ENCODE measurements at regions not wholly inside any gene's neighbourhood (a gene's known extent, or its start where the extent isn't known, plus 50 kb on each side); places are given as distances from the start of the nearest gene placed in this dataset.

- Histone ChIP-seq H3K4me1 (no peaks in the 10 kb centered on the region), H3K9me3 (no peaks in the 10 kb centered on the region), H3K36me3 (no peaks in the 10 kb centered on the region), H3K27ac (no peak overlapping the region), H3K4me3 (no peak overlapping the region), H3K27me3 (no peaks in the 10 kb centered on the region)
- TF ChIP-seq POLR2AphosphoS5 (IDR thresholded peaks at IDR 0.05) = no peak
- no peak for TF ChIP-seq CTCF (IDR thresholded peaks at IDR 0.05)
- TF ChIP-seq POLR2A (IDR thresholded peaks at IDR 0.05) = no peak
- no peak for DNase-seq (ENCODE audit: low spot score in 2 of 2)
- intact Hi-C loops (cut with DNase I; ENCODE audit: low total_unique reads) = no loop called here
Observed at GRCh38 chr10:113335592-113335991, 217.3 kb upstream of the HABP2 start.

- Histone ChIP-seq H3K27ac (no peak overlapping the region), H3K27me3 (no peaks in the 10 kb centered on the region), H3K9me3 (no peaks in the 10 kb centered on the region), H3K36me3 (no peaks in the 10 kb centered on the region), H3K4me3 (no peak overlapping the region), H3K4me1 (no peaks in the 10 kb centered on the region)
- no peak for TF ChIP-seq POLR2A (IDR thresholded peaks at IDR 0.05)
- TF ChIP-seq CTCF (IDR thresholded peaks at IDR 0.05) = no peak
- no peak for TF ChIP-seq POLR2AphosphoS5 (IDR thresholded peaks at IDR 0.05)
- DNase-seq (ENCODE audit: low spot score in 2 of 2) = no peak
- intact Hi-C loops (cut with DNase I; ENCODE audit: low total_unique reads) = no loop called here
Observed at GRCh38 chr10:113336549-113337130, 216.2 kb upstream of the HABP2 start.

- no peak overlapping the region for H3K4me3 ChIP-seq
- no peaks in the 10 kb centered on the region for H3K36me3 ChIP-seq
- H3K4me1 ChIP-seq = no peaks in the 10 kb centered on the region
- DNase-seq (ENCODE audit: low spot score in 2 of 2) = no peak
- H3K27me3 ChIP-seq = no peaks in the 10 kb centered on the region
- no peaks in the 10 kb centered on the region for H3K9me3 ChIP-seq
- intact Hi-C loops (cut with DNase I; ENCODE audit: low total_unique reads) = no loop called here
- no peak overlapping the region for H3K27ac ChIP-seq
- TF ChIP-seq POLR2A (IDR thresholded peaks at IDR 0.05) = no peak
- TF ChIP-seq CTCF (IDR thresholded peaks at IDR 0.05) = no peak
- no peak for TF ChIP-seq POLR2AphosphoS5 (IDR thresholded peaks at IDR 0.05)
Observed at GRCh38 chr10:113337142-113337541, 215.7 kb upstream of the HABP2 start.

GRCh38 chr10:113339121-113339520, 213.7 kb upstream of the HABP2 start:
- Histone ChIP-seq H3K4me3 (no peak overlapping the region), H3K4me1 (no peaks in the 10 kb centered on the region), H3K36me3 (no peaks in the 10 kb centered on the region), H3K27me3 (no peaks in the 10 kb centered on the region), H3K27ac (no peak overlapping the region), H3K9me3 (no peaks in the 10 kb centered on the region)
- DNase-seq (ENCODE audit: low spot score in 2 of 2) = no peak
- TF ChIP-seq CTCF (IDR thresholded peaks at IDR 0.05) (no peak), POLR2AphosphoS5 (IDR thresholded peaks at IDR 0.05) (no peak), POLR2A (IDR thresholded peaks at IDR 0.05) (no peak)
- intact Hi-C loops (cut with DNase I; ENCODE audit: low total_unique reads) = no loop called here

GRCh38 chr10:113340282-113340681, 212.6 kb upstream of the HABP2 start:
- H3K4me1 ChIP-seq = no peaks in the 10 kb centered on the region
- no peaks in the 10 kb centered on the region for H3K27me3 ChIP-seq
- no peak overlapping the region for H3K4me3 ChIP-seq
- H3K27ac ChIP-seq = no peak overlapping the region
- no peaks in the 10 kb centered on the region for H3K9me3 ChIP-seq
- intact Hi-C loops (cut with DNase I; ENCODE audit: low total_unique reads) = no loop called here
- TF ChIP-seq CTCF (IDR thresholded peaks at IDR 0.05) (no peak), POLR2A (IDR thresholded peaks at IDR 0.05) (no peak), POLR2AphosphoS5 (IDR thresholded peaks at IDR 0.05) (no peak)
- DNase-seq (ENCODE audit: low spot score in 2 of 2) = no peak
- H3K36me3 ChIP-seq = no peaks in the 10 kb centered on the region
